Endothelial cell of umbilical vein (primary cell): ENCODE measurements at regions not wholly inside any gene's neighbourhood (a gene's known extent, or its start where the extent isn't known, plus 50 kb on each side); places are given as distances from the start of the nearest gene placed in this dataset.

Source experiments
- BruUV-seq: library from RNA; stranded (reverse); fragments of 400-500 nt; replicated peaks from 2 replicates; lab custom pipeline; 2021; lab: Mats Ljungman, UMichigan
- CTCF ChIA-PET: fragments of 300-600, 350-600 bp; sonication (Branson Sonifier 250); formaldehyde crosslinking; loops from one replicate; lab custom pipeline; 2021; ENCODE audit warnings: antibody characterized with exemption, inconsistent platforms; lab: Charles Lee
- POLR2A ChIA-PET: fragments of 300-600, 350-600 bp; sonication (Branson Sonifier 250); formaldehyde crosslinking; loops from one replicate; lab custom pipeline; 2021; ENCODE audit warnings: antibody characterized with exemption, inconsistent platforms; lab: Charles Lee
- DNase-seq: peaks from one replicate; pipeline ENCODE4 v3.0.0-alpha.2; 2011; ENCODE audit warnings: low read depth, low spot score
- FAIRE-seq: peaks from 2 replicates; lab custom pipeline; 2011; peaks lifted over from hg19 to GRCh38; lab: Jason Lieb, UNC
- H2AFZ ChIP-seq: 2 replicates; pipeline ENCODE4 v1.6.0; 2012; ENCODE audit warnings: low read depth, low read length, control low read depth, inconsistent platforms
- H3K27ac ChIP-seq: 2 replicates; pipeline ENCODE4 v1.5.1; 2011; ENCODE audit warnings: low read depth, mild to moderate bottlenecking, control low read depth, low read length, moderate library complexity; ENCODE audit not compliant: insufficient read depth
- H3K27me3 ChIP-seq, 2 experiments: 2 replicates each; pipeline versions ENCODE4 v1.6.0 to v1.6.1; 2011; ENCODE audit warnings: low read length in 2 of 2, mixed read lengths in 1 of 2; ENCODE audit not compliant: control insufficient read depth in 2 of 2, insufficient read depth in 2 of 2
- H3K36me3 ChIP-seq, 2 experiments: 2 replicates in 1 of 2; 3 replicates in 1 of 2; pipeline ENCODE4 v1.5.1; 2011; ENCODE audit warnings: low read length in 2 of 2, mild to moderate bottlenecking in 1 of 2, moderate library complexity in 1 of 2; ENCODE audit not compliant: control insufficient read depth in 2 of 2, insufficient read depth in 2 of 2; ENCODE audit errors: extremely low read depth in 1 of 2
- H3K4me1 ChIP-seq: 3 replicates; pipeline ENCODE4 v1.5.1; 2011; ENCODE audit warnings: mild to moderate bottlenecking, low read length; ENCODE audit not compliant: control insufficient read depth, insufficient read depth; ENCODE audit errors: extremely low read depth
- H3K4me2 ChIP-seq: 2 replicates; pipeline ENCODE4 v1.6.1; 2011; ENCODE audit warnings: low read length, control low read depth, mixed read lengths; ENCODE audit not compliant: insufficient read depth
- H3K4me3 ChIP-seq, 3 experiments: fragments of 200-600 bp in 1 of 3; sonication (generic), shearing (Covaris generic) in 1 of 3; replicated peaks in 1 of 3; 2 replicates each; pipeline ENCODE4 v1.5.1; 2011 to 2016; ENCODE audit warnings: control low read depth in 3 of 3, low read length in 3 of 3, mild to moderate bottlenecking in 2 of 3, inconsistent platforms in 1 of 3, low read depth in 1 of 3, moderate library complexity in 1 of 3; ENCODE audit not compliant: insufficient read depth in 1 of 3
- H3K79me2 ChIP-seq: 2 replicates; pipeline ENCODE4 v1.6.0; 2012; ENCODE audit warnings: low read length, inconsistent platforms; ENCODE audit not compliant: control insufficient read depth, insufficient read depth
- H3K9ac ChIP-seq: replicated peaks from 2 replicates; pipeline ENCODE3; 2011; ENCODE audit warnings: low read length, control low read depth; ENCODE audit not compliant: insufficient read depth; ENCODE audit errors: extremely low read depth
- H3K9me1 ChIP-seq: replicated peaks from 3 replicates; pipeline ENCODE4 v1.6.0; 2011; ENCODE audit warnings: mild to moderate bottlenecking, low read length; ENCODE audit not compliant: control insufficient read depth, insufficient read depth; ENCODE audit errors: extremely low read depth
- H3K9me3 ChIP-seq: replicated peaks from 2 replicates; pipeline ENCODE4 v1.5.1; 2012; ENCODE audit warnings: low read length, inconsistent platforms; ENCODE audit not compliant: control insufficient read depth, insufficient read depth
- H4K20me1 ChIP-seq: replicated peaks from 2 replicates; pipeline ENCODE3; 2011; ENCODE audit warnings: mild to moderate bottlenecking, low read length; ENCODE audit not compliant: control insufficient read depth, insufficient read depth; ENCODE audit errors: extremely low read depth
- CTCF ChIP-seq, 2 donors: IDR thresholded peaks; 1 replicate in 1 of 2; 2 replicates in 1 of 2; pipeline ENCODE4 v1.5.1; 2011; ENCODE audit warnings: low read length in 2 of 2, mild to moderate bottlenecking in 2 of 2, moderate library complexity in 2 of 2, control low read depth in 1 of 2, inconsistent platforms in 1 of 2, low read depth in 1 of 2; ENCODE audit not compliant: insufficient read depth in 1 of 2; ENCODE audit errors: extremely low read depth in 1 of 2
- EZH2 ChIP-seq: IDR thresholded peaks from 2 replicates; pipeline ENCODE4 v1.6.1; 2012; ENCODE audit warnings: borderline replicate concordance, low read depth, mild to moderate bottlenecking, moderate library complexity, low read length, inconsistent platforms; ENCODE audit not compliant: severe bottlenecking
- FOS ChIP-seq: IDR thresholded peaks from 2 replicates; pipeline ENCODE4 v1.6.1; 2011; ENCODE audit warnings: mild to moderate bottlenecking, low read length, moderate library complexity, borderline replicate concordance; ENCODE audit not compliant: insufficient read depth
- GATA2 ChIP-seq: IDR thresholded peaks from 2 replicates; pipeline ENCODE4 v1.7.0; 2011; ENCODE audit warnings: low read depth, mild to moderate bottlenecking, moderate library complexity, mixed read lengths, low read length; ENCODE audit not compliant: insufficient read length, insufficient read depth
- JUN ChIP-seq: IDR thresholded peaks from 2 replicates; pipeline ENCODE4 v1.6.1; 2011; ENCODE audit warnings: borderline replicate concordance, low read depth; ENCODE audit not compliant: insufficient read length, insufficient read depth
- MAX ChIP-seq: IDR thresholded peaks from 2 replicates; pipeline ENCODE4 v1.6.1; 2011; ENCODE audit not compliant: insufficient read depth, insufficient read length
- MYC ChIP-seq: IDR thresholded peaks from one replicate; pipeline ENCODE4 v1.6.1; 2011; ENCODE audit warnings: mild to moderate bottlenecking, low read depth, low read length
- POLR2A ChIP-seq: IDR thresholded peaks from 2 replicates; pipeline ENCODE4 v1.6.1; 2012; ENCODE audit warnings: low read depth, mild to moderate bottlenecking, control low read depth, low read length
- POLR2AphosphoS5 ChIP-seq: IDR thresholded peaks from 2 replicates; pipeline ENCODE4 v1.6.1; 2012; ENCODE audit warnings: low read depth, mild to moderate bottlenecking, control low read depth, low read length, moderate library complexity; ENCODE audit not compliant: insufficient read depth
- dilution Hi-C: fragments of 300-500 bp; cut with MboI; formaldehyde crosslinking; loops from one replicate; pipeline ENCODE4 v1.15.0; 2019; ENCODE audit warnings: low sequenced_read_pairs; ENCODE audit not compliant: extremely low pct_ligation_motif_present
- intact Hi-C: fragments of 100-400 bp; cut with micrococcal nuclease; formaldehyde crosslinking; loops from one replicate; pipeline ENCODE4 v1.10.0; 2022

DNA sequence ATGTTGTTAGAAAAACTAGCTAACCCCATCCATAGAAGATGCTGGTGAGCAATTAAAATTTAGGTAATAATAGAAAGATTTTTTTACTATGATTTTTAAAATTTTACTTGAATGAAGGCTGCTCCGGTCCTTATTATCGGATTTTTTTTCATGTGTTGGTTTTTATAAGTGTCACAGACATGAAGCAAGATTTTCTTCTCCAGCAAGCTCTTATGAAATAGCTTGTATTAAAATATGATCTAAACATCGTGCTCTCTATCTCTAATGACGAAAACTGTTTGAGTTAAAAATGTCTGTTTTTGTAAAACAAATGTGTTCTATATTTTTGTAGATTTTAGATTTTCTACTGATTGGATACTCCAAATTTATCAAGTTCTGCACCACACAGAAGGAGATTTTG, 339.6 kb downstream of the ZNF536 start:
- DNase-seq: no peak
- TF ChIP-seq EZH2 (no peak), GATA2 (no peak), POLR2A (no peak), CTCF (IDR thresholded peaks at IDR 0.05; ENCODE audit: extremely low read depth in 1 of 2, insufficient read depth in 1 of 2, low read depth in 1 of 2, low read length in 2 of 2) (no peak), MAX (no peak), POLR2AphosphoS5 (no peak), JUN (no peak), MYC (no peak), FOS (no peak)
- dilution Hi-C loops (no loop called here), intact Hi-C loops (no loop called here)
- BruUV-seq: no TSS peak
- H3K4me3 ChIP-seq: no peak overlapping the region
- no peak for FAIRE-seq
- no peaks in the 10 kb centered on the region for H4K20me1 ChIP-seq
- H3K79me2 ChIP-seq: no peaks in the 10 kb centered on the region
- H3K4me1 ChIP-seq: no peaks in the 10 kb centered on the region
- no peak overlapping the region for H3K9ac ChIP-seq
- H2AFZ ChIP-seq: no peak overlapping the region
- H3K27ac ChIP-seq: no peak overlapping the region
- H3K36me3 ChIP-seq: no peaks in the 10 kb centered on the region
- H3K9me1 ChIP-seq: no peaks in the 10 kb centered on the region
- no peaks in the 10 kb centered on the region for H3K27me3 ChIP-seq
- CTCF ChIA-PET: no interaction called here
- H3K9me3 ChIP-seq: no peaks in the 10 kb centered on the region
- H3K4me2 ChIP-seq: no peak overlapping the region
- POLR2A ChIA-PET: no interaction called here
